WTC11 (cell line): ENCODE measurements at regions not wholly inside any gene's neighbourhood (a gene's known extent, or its start where the extent isn't known, plus 50 kb on each side); places are given as distances from the start of the nearest gene placed in this dataset.

Source experiments
- ATAC-seq: fragments of 200-7000 bp; cut with Tn5 transposase; 2 replicates; pipeline ENCODE4 v1.10.0; 2021; ENCODE audit warnings: mild to moderate bottlenecking, moderate library complexity
- CTCF ChIA-PET: fragments of 300-600 bp; sonication (Branson Sonifier 250); formaldehyde crosslinking; loops from one replicate; lab custom pipeline; 2021; ENCODE audit warnings: antibody characterized with exemption; lab: Charles Lee
- POLR2A ChIA-PET: fragments of 350-600 bp; sonication (Branson Sonifier 250); formaldehyde crosslinking; loops from one replicate; lab custom pipeline; 2021; ENCODE audit warnings: antibody characterized with exemption; lab: Charles Lee
- DNase-seq: peaks from one replicate; pipeline ENCODE4 v3.0.0; 2021; ENCODE audit warnings: low spot score
- H3K27ac Mint-ChIP-seq: 2 replicates; pipeline ENCODE4 v1.8.0; 2021; ENCODE audit warnings: mixed read lengths
- H3K27me3 Mint-ChIP-seq: 2 replicates; pipeline ENCODE4 v1.8.0; 2021; ENCODE audit warnings: low read depth, mild to moderate bottlenecking, moderate library complexity, mixed read lengths
- H3K36me3 Mint-ChIP-seq: 2 replicates; pipeline ENCODE4 v1.8.0; 2021; ENCODE audit warnings: mixed read lengths
- H3K4me1 Mint-ChIP-seq: 2 replicates; pipeline ENCODE4 v1.8.0; 2022; ENCODE audit warnings: mixed read lengths
- H3K4me3 Mint-ChIP-seq: 2 replicates; pipeline ENCODE4 v1.8.0; 2021; ENCODE audit warnings: mild to moderate bottlenecking, moderate library complexity, mixed read lengths
- H3K9me3 Mint-ChIP-seq: 2 replicates; pipeline ENCODE4 v1.8.0; 2021; ENCODE audit warnings: mixed read lengths
- ATF2 ChIP-seq: sonication (generic); formaldehyde crosslinking; IDR thresholded peaks from 2 replicates; pipeline ENCODE4 v1.8.1; 2022; ENCODE audit warnings: low read depth, missing genetic modification reagents, borderline replicate concordance
- ATF3 ChIP-seq: sonication (generic); formaldehyde crosslinking; conservative IDR thresholded peaks from 2 replicates; pipeline ENCODE4 v1.8.1; 2022; ENCODE audit warnings: mild to moderate bottlenecking, missing genetic modification reagents
- CREB1 ChIP-seq: sonication (generic); formaldehyde crosslinking; IDR thresholded peaks from 2 replicates; pipeline ENCODE4 v1.8.0; 2023; ENCODE audit warnings: mild to moderate bottlenecking, missing genetic modification reagents
- E2F1 ChIP-seq: sonication (generic); formaldehyde crosslinking; IDR thresholded peaks from 2 replicates; pipeline ENCODE4 v1.8.0; 2022; ENCODE audit warnings: mild to moderate bottlenecking, missing genetic modification reagents
- GABPB1 ChIP-seq: sonication (generic); formaldehyde crosslinking; IDR thresholded peaks from 2 replicates; pipeline ENCODE4 v1.8.1; 2023; ENCODE audit warnings: mild to moderate bottlenecking, missing genetic modification reagents
- HMGA2 ChIP-seq: fragments of 250-450 bp; sonication (Bioruptor Pico); IDR thresholded peaks from 2 replicates; pipeline ENCODE4 v1.4.0; 2021; ENCODE audit warnings: mild to moderate bottlenecking, moderate library complexity
- JUN ChIP-seq: sonication (generic); formaldehyde crosslinking; IDR thresholded peaks from 2 replicates; pipeline ENCODE4 v1.8.0; 2023; ENCODE audit warnings: mild to moderate bottlenecking, missing genetic modification reagents
- NR3C1 ChIP-seq: sonication (generic); formaldehyde crosslinking; conservative IDR thresholded peaks from 2 replicates; pipeline ENCODE4 v1.8.1; 2023; ENCODE audit warnings: low read depth, mild to moderate bottlenecking, missing genetic modification reagents
- PRDM15 ChIP-seq: sonication (generic); formaldehyde crosslinking; IDR thresholded peaks from 2 replicates; pipeline ENCODE4 v1.8.0; 2022; ENCODE audit warnings: missing genetic modification reagents
- USF1 ChIP-seq: sonication (generic); formaldehyde crosslinking; IDR thresholded peaks from 2 replicates; pipeline ENCODE4 v1.8.0; 2022; ENCODE audit warnings: mild to moderate bottlenecking, missing genetic modification reagents
- USF2 ChIP-seq: sonication (generic); formaldehyde crosslinking; IDR thresholded peaks from 2 replicates; pipeline ENCODE4 v1.8.1; 2023; ENCODE audit warnings: mild to moderate bottlenecking, missing genetic modification reagents, moderate library complexity
- ZNF138 ChIP-seq: sonication (generic); formaldehyde crosslinking; conservative IDR thresholded peaks from 2 replicates; pipeline ENCODE4 v1.8.1; 2022; ENCODE audit warnings: mild to moderate bottlenecking, moderate library complexity, missing genetic modification reagents
- ZNF416 ChIP-seq: fragments of 250-450 bp; sonication (Bioruptor Pico); IDR thresholded peaks from 2 replicates; pipeline ENCODE4 v1.9.0; 2021; ENCODE audit warnings: mild to moderate bottlenecking, inconsistent platforms
- TF ChIP-seq, protein P1 (sequence below): sonication (generic); formaldehyde crosslinking; IDR thresholded peaks from 2 replicates; pipeline ENCODE4 v1.8.0; 2023; ENCODE audit warnings: missing genetic modification reagents
- TF ChIP-seq, protein P2 (sequence below): fragments of 250-450 bp; sonication (Bioruptor Pico); IDR thresholded peaks from 2 replicates; pipeline ENCODE4 v1.8.0; 2021; ENCODE audit warnings: mild to moderate bottlenecking
- TF ChIP-seq, protein P3 (sequence below): fragments of 200-600 bp; IDR thresholded peaks from 2 replicates; pipeline ENCODE4 v1.8.0; 2022; ENCODE audit warnings: antibody characterized with exemption

DNA sequence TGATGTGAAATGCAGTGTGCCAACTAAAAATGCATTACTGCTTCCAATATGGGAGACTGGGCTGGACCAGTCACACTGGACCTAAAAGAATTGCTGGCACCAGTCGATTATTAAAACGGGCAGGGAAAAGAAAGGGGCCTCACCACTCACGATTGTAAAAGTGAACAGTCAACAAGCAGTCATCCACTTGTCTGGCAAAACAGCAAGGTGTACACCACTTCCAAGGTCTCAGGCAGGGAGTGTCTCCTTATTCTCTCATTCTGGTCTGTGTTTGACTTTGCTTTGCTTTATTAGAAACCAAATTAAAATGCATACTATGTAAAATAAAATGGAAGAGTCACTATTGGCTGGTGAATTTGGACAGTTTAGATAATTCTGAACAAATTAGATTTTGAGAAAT lies 57.8 kb upstream of the TRPM3 start:
- CTCF ChIA-PET, result no interaction called here
- no peak overlapping the region for H3K27ac Mint-ChIP-seq
- H3K27me3 Mint-ChIP-seq, result no peaks in the 10 kb centered on the region
- no peak for ATAC-seq
- no peak for DNase-seq
- H3K4me1 Mint-ChIP-seq, result peaks cover 7% of the 10 kb centered on the region; the same call in 1 of the 2 replicates
- no peak for TF ChIP-seq HMGA2 (CRISPR knock-in tag)
- TF ChIP-seq, protein P1, sequence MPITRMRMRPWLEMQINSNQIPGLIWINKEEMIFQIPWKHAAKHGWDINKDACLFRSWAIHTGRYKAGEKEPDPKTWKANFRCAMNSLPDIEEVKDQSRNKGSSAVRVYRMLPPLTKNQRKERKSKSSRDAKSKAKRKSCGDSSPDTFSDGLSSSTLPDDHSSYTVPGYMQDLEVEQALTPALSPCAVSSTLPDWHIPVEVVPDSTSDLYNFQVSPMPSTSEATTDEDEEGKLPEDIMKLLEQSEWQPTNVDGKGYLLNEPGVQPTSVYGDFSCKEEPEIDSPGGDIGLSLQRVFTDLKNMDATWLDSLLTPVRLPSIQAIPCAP, result no peak
- no peak for TF ChIP-seq NR3C1 (CRISPR knock-in tag)
- no peak for TF ChIP-seq CREB1
- no peak for TF ChIP-seq GABPB1 (CRISPR knock-in tag)
- TF ChIP-seq ATF3 (CRISPR knock-in tag), result no peak
- TF ChIP-seq PRDM15 (CRISPR knock-in tag), result no peak
- TF ChIP-seq, all 79 proteins: peak for 0
- POLR2A ChIA-PET, result no interaction called here
- Mint-ChIP-seq H3K4me3 (no peak overlapping the region), H3K36me3 (no peaks in the 10 kb centered on the region), H3K9me3 (peaks cover 5% of the 10 kb centered on the region)

DNA sequence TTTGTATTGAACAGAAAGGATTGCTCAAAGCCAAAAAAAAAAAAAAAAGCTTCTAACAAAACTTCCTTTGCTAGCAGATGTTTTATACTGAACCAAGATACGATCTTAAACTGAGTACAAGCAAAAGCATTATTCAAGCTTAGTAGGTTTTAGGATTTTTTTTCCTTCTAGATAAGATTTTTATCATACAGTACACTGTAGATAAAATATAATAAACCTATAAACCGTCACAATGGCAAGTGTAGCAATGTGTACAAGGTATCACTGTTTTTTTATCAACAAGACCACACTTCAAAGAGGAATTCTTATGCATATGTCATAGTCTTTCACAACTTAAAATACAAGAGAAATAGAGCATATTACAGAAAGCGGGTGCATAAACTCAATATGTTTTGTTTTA lies 56.5 kb upstream of the TRPM3 start:
- Mint-ChIP-seq H3K36me3 (no peaks in the 10 kb centered on the region), H3K4me1 (peaks cover 14% of the 10 kb centered on the region), H3K27ac (no peak overlapping the region), H3K27me3 (no peaks in the 10 kb centered on the region)
- no peak for DNase-seq
- TF ChIP-seq JUN (CRISPR knock-in tag), result no peak
- TF ChIP-seq USF1, result no peak
- no peak for TF ChIP-seq USF2 (CRISPR knock-in tag)
- no peak for TF ChIP-seq PRDM15 (CRISPR knock-in tag)
- TF ChIP-seq E2F1 (CRISPR knock-in tag), result no peak
- no peak for TF ChIP-seq ATF2 (CRISPR knock-in tag)
- no peak for TF ChIP-seq ZNF138 (CRISPR knock-in tag)
- TF ChIP-seq, protein P2, sequence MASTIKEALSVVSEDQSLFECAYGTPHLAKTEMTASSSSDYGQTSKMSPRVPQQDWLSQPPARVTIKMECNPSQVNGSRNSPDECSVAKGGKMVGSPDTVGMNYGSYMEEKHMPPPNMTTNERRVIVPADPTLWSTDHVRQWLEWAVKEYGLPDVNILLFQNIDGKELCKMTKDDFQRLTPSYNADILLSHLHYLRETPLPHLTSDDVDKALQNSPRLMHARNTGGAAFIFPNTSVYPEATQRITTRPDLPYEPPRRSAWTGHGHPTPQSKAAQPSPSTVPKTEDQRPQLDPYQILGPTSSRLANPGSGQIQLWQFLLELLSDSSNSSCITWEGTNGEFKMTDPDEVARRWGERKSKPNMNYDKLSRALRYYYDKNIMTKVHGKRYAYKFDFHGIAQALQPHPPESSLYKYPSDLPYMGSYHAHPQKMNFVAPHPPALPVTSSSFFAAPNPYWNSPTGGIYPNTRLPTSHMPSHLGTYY (CRISPR knock-in tag), result no peak
- TF ChIP-seq, protein P3, sequence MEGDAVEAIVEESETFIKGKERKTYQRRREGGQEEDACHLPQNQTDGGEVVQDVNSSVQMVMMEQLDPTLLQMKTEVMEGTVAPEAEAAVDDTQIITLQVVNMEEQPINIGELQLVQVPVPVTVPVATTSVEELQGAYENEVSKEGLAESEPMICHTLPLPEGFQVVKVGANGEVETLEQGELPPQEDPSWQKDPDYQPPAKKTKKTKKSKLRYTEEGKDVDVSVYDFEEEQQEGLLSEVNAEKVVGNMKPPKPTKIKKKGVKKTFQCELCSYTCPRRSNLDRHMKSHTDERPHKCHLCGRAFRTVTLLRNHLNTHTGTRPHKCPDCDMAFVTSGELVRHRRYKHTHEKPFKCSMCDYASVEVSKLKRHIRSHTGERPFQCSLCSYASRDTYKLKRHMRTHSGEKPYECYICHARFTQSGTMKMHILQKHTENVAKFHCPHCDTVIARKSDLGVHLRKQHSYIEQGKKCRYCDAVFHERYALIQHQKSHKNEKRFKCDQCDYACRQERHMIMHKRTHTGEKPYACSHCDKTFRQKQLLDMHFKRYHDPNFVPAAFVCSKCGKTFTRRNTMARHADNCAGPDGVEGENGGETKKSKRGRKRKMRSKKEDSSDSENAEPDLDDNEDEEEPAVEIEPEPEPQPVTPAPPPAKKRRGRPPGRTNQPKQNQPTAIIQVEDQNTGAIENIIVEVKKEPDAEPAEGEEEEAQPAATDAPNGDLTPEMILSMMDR, result no peak
- no peak for TF ChIP-seq ZNF416 (CRISPR knock-in tag)
- TF ChIP-seq, all 79 proteins: peak for 0
- no peak overlapping the region for H3K4me3 Mint-ChIP-seq
- CTCF ChIA-PET, result interaction anchor here (0.7 kb wide), 1 partner anchor 683 kb away, joined by 4 read pairs; no protein-coding TSS in a partner anchor
- POLR2A ChIA-PET, result interaction anchor here (0.7 kb wide), 1 partner anchor 111 kb away, joined by 3 read pairs; no protein-coding TSS in a partner anchor
- peaks cover 5% of the 10 kb centered on the region for H3K9me3 Mint-ChIP-seq
- ATAC-seq, result no peak
